OCI-LY1 (cell line): ENCODE measurements at regions not wholly inside any gene's neighbourhood (a gene's known extent, or its start where the extent isn't known, plus 50 kb on each side); places are given as distances from the start of the nearest gene placed in this dataset.

Experiments
- H2AFZ ChIP-seq: fragments of 200-600 bp; sonication (generic), shearing (Covaris generic); 2 replicates; pipeline ENCODE4 v1.6.0; 2014; ENCODE audit warnings: antibody characterized with exemption, mild to moderate bottlenecking, low read length
- H3F3A ChIP-seq: fragments of 200-600 bp; sonication (generic), shearing (Covaris generic); 2 replicates; pipeline ENCODE4 v1.6.0; 2014; ENCODE audit warnings: mild to moderate bottlenecking, antibody characterized with exemption, low read length, moderate library complexity; ENCODE audit not compliant: insufficient read depth
- H3K27ac ChIP-seq: fragments of 200-600 bp; sonication (generic); 2 replicates; pipeline ENCODE4 v1.5.1; 2014; ENCODE audit warnings: low read length, mixed run types, mild to moderate bottlenecking, low read depth; ENCODE audit not compliant: poor library complexity, severe bottlenecking
- H3K27me3 ChIP-seq: fragments of 200-600 bp; sonication (generic); 2 replicates; pipeline ENCODE4 v1.6.0; 2014; ENCODE audit warnings: antibody characterized with exemption, mild to moderate bottlenecking, low read length, moderate library complexity; ENCODE audit not compliant: insufficient read depth
- H3K36me3 ChIP-seq: fragments of 200-600 bp; sonication (generic); 2 replicates; pipeline ENCODE4 v1.6.1; 2014; ENCODE audit warnings: mild to moderate bottlenecking, antibody characterized with exemption, low read length, moderate library complexity, mixed read lengths; ENCODE audit not compliant: insufficient read depth
- H3K4me1 ChIP-seq: fragments of 200-600 bp; sonication (generic); 2 replicates; pipeline ENCODE4 v1.5.1; 2014; ENCODE audit warnings: mild to moderate bottlenecking, low read length, moderate library complexity; ENCODE audit not compliant: insufficient read depth, severe bottlenecking
- H3K4me2 ChIP-seq: fragments of 200-600 bp; sonication (generic), shearing (Covaris generic); 2 replicates; pipeline ENCODE4 v1.6.1; 2014; ENCODE audit warnings: low read length
- H3K4me3 ChIP-seq: fragments of 200-600 bp; sonication (generic); 2 replicates; pipeline ENCODE4 v1.5.1; 2014; ENCODE audit warnings: low read length, low read depth, mild to moderate bottlenecking, mixed read lengths; ENCODE audit not compliant: poor library complexity, severe bottlenecking
- H3K79me2 ChIP-seq: fragments of 200-600 bp; shearing (Covaris generic); 2 replicates; pipeline ENCODE4 v1.6.1; 2016; ENCODE audit warnings: mixed run types, low read length, mixed read lengths; ENCODE audit not compliant: insufficient read depth
- H3K9ac ChIP-seq: fragments of 200-600 bp; sonication (generic), shearing (Covaris generic); 2 replicates; pipeline ENCODE4 v1.6.1; 2014; ENCODE audit warnings: mild to moderate bottlenecking, low read length, mixed read lengths
- H3K9me2 ChIP-seq: fragments of 200-600 bp; sonication (generic), shearing (Covaris generic); 2 replicates; pipeline ENCODE4 v1.6.1; 2014; ENCODE audit warnings: low read depth, mild to moderate bottlenecking, low read length, mixed read lengths
- H3K9me3 ChIP-seq: fragments of 200-600 bp; shearing (Covaris generic); 2 replicates; pipeline ENCODE4 v1.6.1; 2014; ENCODE audit warnings: low read length, mixed read lengths
- H4K20me1 ChIP-seq: fragments of 200-600 bp; sonication (generic), shearing (Covaris generic); 2 replicates; pipeline ENCODE4 v1.6.0; 2016; ENCODE audit warnings: mild to moderate bottlenecking, low read length; ENCODE audit not compliant: insufficient read depth
- CTCF ChIP-seq: fragments of 200-600 bp; sonication (generic), shearing (Covaris generic); IDR thresholded peaks from 2 replicates; pipeline ENCODE4 v1.5.1; 2017; ENCODE audit warnings: mild to moderate bottlenecking, antibody characterized with exemption, low read length, moderate library complexity, mixed read lengths
- EZH2 ChIP-seq: fragments of 200-600 bp; sonication (generic), shearing (Covaris generic); IDR thresholded peaks from 2 replicates; pipeline ENCODE4 v1.8.0; 2017; ENCODE audit warnings: borderline replicate concordance, mixed run types, mild to moderate bottlenecking, antibody characterized with exemption, low read length, moderate library complexity, mixed read lengths

DNA sequence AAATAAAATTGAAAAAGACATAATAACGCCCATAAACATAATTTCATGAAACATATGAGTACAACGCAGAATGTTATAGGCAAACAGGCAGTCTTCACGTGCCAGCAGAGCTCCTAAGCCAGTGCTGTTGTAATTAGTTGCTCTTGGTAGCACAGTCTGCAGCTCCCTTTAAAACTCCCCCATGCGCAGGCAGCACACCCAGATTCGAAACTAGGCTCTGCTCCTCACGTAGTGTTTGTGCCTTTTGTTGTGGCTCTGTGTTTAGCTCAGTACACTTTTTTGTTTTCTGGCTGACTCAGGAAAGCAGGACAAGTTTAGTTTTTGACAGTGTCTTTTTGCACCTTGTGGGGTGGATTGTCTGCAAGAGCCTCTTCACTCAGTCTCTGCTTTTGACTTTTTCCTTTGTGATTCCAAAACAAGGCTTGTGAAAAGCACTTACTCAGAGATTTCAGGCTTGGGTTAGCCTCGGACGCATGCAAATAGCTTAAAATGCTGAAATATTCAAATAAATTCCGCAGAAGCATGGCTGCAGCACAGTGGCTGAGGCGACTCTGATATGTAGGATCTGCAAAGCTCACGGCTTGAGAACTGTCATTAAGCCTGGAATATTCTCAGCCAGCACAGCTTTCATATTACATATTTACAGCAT is 113.6 kb downstream of the IRX1 start:
- no peaks in the 10 kb centered on the region for H3K9me2 ChIP-seq
- H3F3A ChIP-seq, result no peaks in the 10 kb centered on the region
- H3K4me1 ChIP-seq, result no peaks in the 10 kb centered on the region
- no peaks in the 10 kb centered on the region for H3K79me2 ChIP-seq
- TF ChIP-seq EZH2, result no peak
- TF ChIP-seq CTCF, result no peak
- no peak overlapping the region for H2AFZ ChIP-seq
- H3K9me3 ChIP-seq, result no peaks in the 10 kb centered on the region
- no peak overlapping the region for H3K4me3 ChIP-seq
- H3K4me2 ChIP-seq, result no peak overlapping the region
- no peaks in the 10 kb centered on the region for H3K27me3 ChIP-seq
- no peaks in the 10 kb centered on the region for H4K20me1 ChIP-seq
- H3K9ac ChIP-seq, result no peak overlapping the region
- H3K27ac ChIP-seq, result no peak overlapping the region
- H3K36me3 ChIP-seq, result no peaks in the 10 kb centered on the region

GRCh38 chr5:3709717-3710348 is 114.2 kb downstream of the IRX1 start:
- Histone ChIP-seq H3K36me3 (no peaks in the 10 kb centered on the region), H3K27me3 (no peaks in the 10 kb centered on the region), H3K4me1 (no peaks in the 10 kb centered on the region), H4K20me1 (no peaks in the 10 kb centered on the region), H3F3A (no peaks in the 10 kb centered on the region), H3K27ac (no peak overlapping the region), H2AFZ (no peak overlapping the region), H3K9me3 (no peaks in the 10 kb centered on the region), H3K79me2 (no peaks in the 10 kb centered on the region), H3K9me2 (no peaks in the 10 kb centered on the region), H3K4me2 (no peak overlapping the region), H3K4me3 (no peak overlapping the region), H3K9ac (no peak overlapping the region)
- no peak for TF ChIP-seq CTCF
- TF ChIP-seq EZH2, result no peak

DNA sequence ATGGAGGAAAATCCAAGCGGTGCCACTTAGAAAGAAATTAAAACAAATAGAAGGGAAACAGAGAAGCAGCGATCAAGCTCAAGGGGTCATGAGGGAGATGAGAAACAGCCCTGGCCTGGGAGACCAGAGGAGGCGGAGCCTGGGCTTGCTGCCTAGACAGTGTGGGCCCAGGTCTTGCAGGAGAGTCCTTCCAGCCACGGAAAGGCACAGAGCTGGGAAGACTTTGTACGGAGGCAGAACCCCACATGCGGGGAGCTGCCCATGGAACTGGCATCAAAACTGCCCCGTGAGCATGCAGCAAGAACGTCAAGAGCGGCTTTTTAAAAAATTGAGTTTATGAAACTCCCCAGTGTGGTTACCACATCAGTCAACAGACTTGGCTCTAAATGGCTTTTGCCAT is 119.4 kb downstream of the IRX1 start:
- H3K36me3 ChIP-seq, result no peaks in the 10 kb centered on the region
- no peak overlapping the region for H3K4me3 ChIP-seq
- no peaks in the 10 kb centered on the region for H4K20me1 ChIP-seq
- no peaks in the 10 kb centered on the region for H3K9me2 ChIP-seq
- TF ChIP-seq CTCF, result no peak
- no peak for TF ChIP-seq EZH2
- no peaks in the 10 kb centered on the region for H3K27me3 ChIP-seq
- no peak overlapping the region for H3K4me2 ChIP-seq
- no peak overlapping the region for H3K27ac ChIP-seq
- no peaks in the 10 kb centered on the region for H3F3A ChIP-seq
- H3K9ac ChIP-seq, result no peak overlapping the region
- H3K9me3 ChIP-seq, result no peaks in the 10 kb centered on the region
- H2AFZ ChIP-seq, result no peak overlapping the region
- no peaks in the 10 kb centered on the region for H3K4me1 ChIP-seq
- no peaks in the 10 kb centered on the region for H3K79me2 ChIP-seq
